HCT116 (cell line): ENCODE measurements at regions not wholly inside any gene's neighbourhood (a gene's known extent, or its start where the extent isn't known, plus 50 kb on each side); places are given as distances from the start of the nearest gene placed in this dataset.

Experiments used
- ATAC-seq: fragments of 200-7000 bp; cut with Tn5 transposase; 2 replicates; pipeline ENCODE4 v1.9.1; 2020; ENCODE audit warnings: mild to moderate bottlenecking, moderate library complexity
- BruUV-seq: library from RNA; stranded (reverse); fragments of 400-500 nt; replicated peaks from 2 replicates; lab custom pipeline; 2021; lab: Mats Ljungman, UMichigan
- CTCF ChIA-PET: fragments of 300-600 bp; sonication (Branson Sonifier 250); formaldehyde crosslinking; loops from one replicate; lab custom pipeline; 2021; ENCODE audit warnings: antibody characterized with exemption; lab: Charles Lee
- POLR2A ChIA-PET: fragments of 300-600, 350-600 bp; sonication (Branson Sonifier 250); formaldehyde crosslinking; loops from one replicate; lab custom pipeline; 2021; ENCODE audit warnings: antibody characterized with exemption; lab: Charles Lee
- RAD21 ChIA-PET, 2 experiments: fragments of 300-600 bp; sonication (Branson Sonifier 250); formaldehyde crosslinking; loops; one replicate each; lab custom pipeline; 2023; ENCODE audit warnings: low total read pairs in 2 of 2; ENCODE audit not compliant: uncharacterized antibody in 2 of 2, unreplicated experiment in 2 of 2, low non-redundant PET in 1 of 2; lab: Charles Lee
- DNase-seq: peaks from one replicate; pipeline ENCODE4 v3.0.0-alpha.2; 2010; ENCODE audit warnings: low read depth, low spot score
- H2AFZ ChIP-seq: fragments of 200-600 bp; shearing (Covaris generic), sonication (generic); 2 replicates; pipeline ENCODE4 v1.6.1; 2017; ENCODE audit warnings: low read depth, mixed run types, mixed read lengths, antibody characterized with exemption, low read length; ENCODE audit not compliant: poor library complexity, severe bottlenecking
- H3K27ac ChIP-seq: 2 replicates; pipeline ENCODE4 v1.5.1; 2012; ENCODE audit warnings: low read depth, low read length
- H3K27me3 ChIP-seq: fragments of 200-600 bp; sonication (generic); 2 replicates; pipeline ENCODE4 v1.6.1; 2016; ENCODE audit warnings: mixed run types, low read length, mixed read lengths; ENCODE audit not compliant: insufficient read depth
- H3K36me3 ChIP-seq, 2 experiments: fragments of 200-500 bp in 1 of 2; fragments of 200-600 bp in 1 of 2; sonication (Bioruptor generic) in 1 of 2; sonication (generic) in 1 of 2; 2 replicates each; pipeline versions ENCODE4 v1.5.1 to v1.6.1; 2014 to 2016; ENCODE audit warnings: low read length in 2 of 2, inconsistent platforms in 1 of 2, mixed read lengths in 1 of 2, mixed run types in 1 of 2; ENCODE audit not compliant: insufficient read depth in 2 of 2, control insufficient read depth in 1 of 2
- H3K4me1 ChIP-seq, 2 experiments: fragments of 200-600 bp in 1 of 2; sonication (generic) in 1 of 2; 2 replicates each; pipeline versions ENCODE4 v1.5.1 to v1.6.1; 2012 to 2017; ENCODE audit warnings: low read length in 2 of 2, inconsistent platforms in 1 of 2, mild to moderate bottlenecking in 1 of 2, mixed read lengths in 1 of 2, mixed run types in 1 of 2, moderate library complexity in 1 of 2; ENCODE audit not compliant: insufficient read depth in 2 of 2, control insufficient read depth in 1 of 2
- H3K4me2 ChIP-seq: fragments of 200-600 bp; sonication (generic); 2 replicates; pipeline ENCODE4 v1.6.1; 2017; ENCODE audit warnings: mixed run types, low read length, mixed read lengths
- H3K4me3 ChIP-seq, 2 experiments: fragments of 200-600 bp in 1 of 2; sonication (generic) in 1 of 2; replicated peaks in 1 of 2; 2 replicates each; pipeline ENCODE4 v1.5.1; 2011 to 2016; ENCODE audit warnings: low read length in 2 of 2, control low read depth in 1 of 2, low read depth in 1 of 2, mild to moderate bottlenecking in 1 of 2, mixed read lengths in 1 of 2, mixed run types in 1 of 2
- H3K79me2 ChIP-seq: fragments of 200-600 bp; sonication (generic); 2 replicates; pipeline ENCODE4 v1.6.1; 2017; ENCODE audit warnings: mild to moderate bottlenecking, mixed run types, low read length, moderate library complexity, mixed read lengths; ENCODE audit not compliant: insufficient read depth
- H3K9ac ChIP-seq: fragments of 200-600 bp; sonication (generic); 2 replicates; pipeline ENCODE4 v1.6.1; 2016; ENCODE audit warnings: low read length, mixed read lengths
- H3K9me2 ChIP-seq: fragments of 200-600 bp; sonication (generic), shearing (Covaris generic); 2 replicates; pipeline ENCODE4 v1.6.1; 2017; ENCODE audit warnings: mixed run types, mild to moderate bottlenecking, moderate library complexity; ENCODE audit not compliant: insufficient read depth
- H3K9me3 ChIP-seq, 2 experiments: fragments of 200-500 bp in 1 of 2; fragments of 200-600 bp in 1 of 2; sonication (Bioruptor generic) in 1 of 2; sonication (generic) in 1 of 2; 2 replicates each; pipeline ENCODE4 v1.6.1; 2014 to 2017; ENCODE audit warnings: low read length in 2 of 2, mixed read lengths in 2 of 2, inconsistent platforms in 1 of 2, low read depth in 1 of 2, mild to moderate bottlenecking in 1 of 2, mixed run types in 1 of 2, moderate library complexity in 1 of 2; ENCODE audit not compliant: control insufficient read depth in 1 of 2, insufficient read depth in 1 of 2
- H4K20me1 ChIP-seq: fragments of 200-600 bp; sonication (generic), shearing (Covaris generic); 2 replicates; pipeline ENCODE4 v1.6.1; 2017; ENCODE audit warnings: mixed run types, mild to moderate bottlenecking, moderate library complexity; ENCODE audit not compliant: insufficient read depth
- EGR1 ChIP-seq: IDR thresholded peaks from 2 replicates; pipeline ENCODE4 v1.6.1; 2012; ENCODE audit warnings: low read depth
- ELF1 ChIP-seq: IDR thresholded peaks from 2 replicates; pipeline ENCODE4 v1.6.1; 2012; ENCODE audit warnings: low read depth, borderline replicate concordance
- EZH2phosphoT487 ChIP-seq: fragments of 200-600 bp; IDR thresholded peaks from 2 replicates; pipeline ENCODE4 v1.6.1; 2018; ENCODE audit warnings: antibody characterized with exemption, borderline replicate concordance
- FOSL1 ChIP-seq: IDR thresholded peaks from 2 replicates; pipeline ENCODE4 v1.6.1; 2012; ENCODE audit warnings: low read depth
- JUND ChIP-seq: IDR thresholded peaks from 2 replicates; pipeline ENCODE4 v1.6.1; 2012
- POLR2A ChIP-seq: IDR thresholded peaks from 2 replicates; pipeline ENCODE4 v1.7.0; 2011; ENCODE audit warnings: borderline replicate concordance; ENCODE audit not compliant: insufficient read depth, insufficient read length; ENCODE audit errors: extremely low read depth
- SP1 ChIP-seq: IDR thresholded peaks from 2 replicates; pipeline ENCODE4 v1.6.1; 2012; ENCODE audit warnings: low read depth
- YY1 ChIP-seq: IDR thresholded peaks from 2 replicates; pipeline ENCODE4 v1.6.1; 2011; ENCODE audit warnings: low read length, low read depth, moderate library complexity, mild to moderate bottlenecking; ENCODE audit not compliant: insufficient replicate concordance; ENCODE audit errors: extremely low read depth
- ZNF274 ChIP-seq: fragments of 200-500 bp; sonication (Bioruptor generic); IDR thresholded peaks from 2 replicates; pipeline ENCODE4 v1.6.1; 2014; ENCODE audit warnings: mild to moderate bottlenecking, low read depth, low read length, inconsistent platforms
- intact Hi-C: fragments of 100-400 bp; cut with micrococcal nuclease; formaldehyde crosslinking; loops from 2 replicates; pipeline ENCODE4 v1.10.0; 2022
- TF ChIP-seq, protein P1 (sequence below): IDR thresholded peaks from 2 replicates; pipeline ENCODE4 v1.6.1; 2012
- TF ChIP-seq, protein P2 (sequence below): IDR thresholded peaks from 2 replicates; pipeline ENCODE4 v1.6.1; 2011; ENCODE audit warnings: mild to moderate bottlenecking, low read length, moderate library complexity; ENCODE audit not compliant: insufficient replicate concordance; ENCODE audit errors: extremely low read depth
- TF ChIP-seq, protein P3 (sequence below): IDR thresholded peaks from 2 replicates; pipeline ENCODE4 v1.6.1; 2012
- TF ChIP-seq, protein P4 (sequence below): IDR thresholded peaks from 2 replicates; pipeline ENCODE4 v1.6.1; 2012; ENCODE audit warnings: low read depth

DNA sequence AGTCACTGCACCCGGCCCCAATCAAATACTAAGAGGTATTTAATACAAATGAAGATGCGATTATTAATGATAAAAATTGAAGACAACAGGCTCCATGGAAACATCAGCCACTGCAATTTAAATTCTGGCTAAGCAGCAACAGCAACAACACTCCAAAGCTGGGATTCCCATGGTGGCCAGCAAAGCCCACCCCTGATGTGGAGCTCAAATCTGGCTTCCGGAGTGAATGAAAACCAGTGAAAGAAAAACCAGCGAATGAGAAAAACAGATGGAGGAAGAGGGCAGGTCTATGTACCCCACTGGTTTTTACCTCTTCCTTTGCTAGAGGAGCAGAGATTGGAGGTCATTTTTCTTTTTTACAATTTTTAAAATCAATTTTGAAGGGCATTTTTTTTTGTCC is 135.9 kb upstream of the PDE10A start:
- no peaks in the 10 kb centered on the region for H3K36me3 ChIP-seq
- H3K4me1 ChIP-seq = no peaks in the 10 kb centered on the region
- H3K4me2 ChIP-seq = no peak overlapping the region
- TF ChIP-seq, protein P1, sequence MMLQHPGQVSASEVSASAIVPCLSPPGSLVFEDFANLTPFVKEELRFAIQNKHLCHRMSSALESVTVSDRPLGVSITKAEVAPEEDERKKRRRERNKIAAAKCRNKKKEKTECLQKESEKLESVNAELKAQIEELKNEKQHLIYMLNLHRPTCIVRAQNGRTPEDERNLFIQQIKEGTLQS = no peak
- no peak for TF ChIP-seq ELF1
- TF ChIP-seq FOSL1 = no peak
- no peak for TF ChIP-seq SP1
- no peak for TF ChIP-seq POLR2A
- no peak for TF ChIP-seq EZH2phosphoT487
- TF ChIP-seq JUND = no peak
- TF ChIP-seq EGR1 = no peak
- TF ChIP-seq, protein P2, sequence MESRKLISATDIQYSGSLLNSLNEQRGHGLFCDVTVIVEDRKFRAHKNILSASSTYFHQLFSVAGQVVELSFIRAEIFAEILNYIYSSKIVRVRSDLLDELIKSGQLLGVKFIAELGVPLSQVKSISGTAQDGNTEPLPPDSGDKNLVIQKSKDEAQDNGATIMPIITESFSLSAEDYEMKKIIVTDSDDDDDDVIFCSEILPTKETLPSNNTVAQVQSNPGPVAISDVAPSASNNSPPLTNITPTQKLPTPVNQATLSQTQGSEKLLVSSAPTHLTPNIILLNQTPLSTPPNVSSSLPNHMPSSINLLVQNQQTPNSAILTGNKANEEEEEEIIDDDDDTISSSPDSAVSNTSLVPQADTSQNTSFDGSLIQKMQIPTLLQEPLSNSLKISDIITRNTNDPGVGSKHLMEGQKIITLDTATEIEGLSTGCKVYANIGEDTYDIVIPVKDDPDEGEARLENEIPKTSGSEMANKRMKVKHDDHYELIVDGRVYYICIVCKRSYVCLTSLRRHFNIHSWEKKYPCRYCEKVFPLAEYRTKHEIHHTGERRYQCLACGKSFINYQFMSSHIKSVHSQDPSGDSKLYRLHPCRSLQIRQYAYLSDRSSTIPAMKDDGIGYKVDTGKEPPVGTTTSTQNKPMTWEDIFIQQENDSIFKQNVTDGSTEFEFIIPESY = no peak
- TF ChIP-seq, all 23 proteins: peak for 0
- Histone ChIP-seq H2AFZ (no peak overlapping the region), H3K9me2 (no peaks in the 10 kb centered on the region), H3K9ac (no peak overlapping the region), H3K4me3 (no peak overlapping the region), H3K27me3 (no peaks in the 10 kb centered on the region), H3K79me2 (no peaks in the 10 kb centered on the region), H4K20me1 (no peaks in the 10 kb centered on the region), H3K9me3 (no peaks in the 10 kb centered on the region), H3K27ac (no peak overlapping the region)
- no TSS peak for BruUV-seq
- RAD21 ChIA-PET = no interaction called here
- intact Hi-C loops = no loop called here
- DNase-seq = no peak
- CTCF ChIA-PET = no interaction called here
- POLR2A ChIA-PET = no interaction called here
- ATAC-seq = no peak

DNA sequence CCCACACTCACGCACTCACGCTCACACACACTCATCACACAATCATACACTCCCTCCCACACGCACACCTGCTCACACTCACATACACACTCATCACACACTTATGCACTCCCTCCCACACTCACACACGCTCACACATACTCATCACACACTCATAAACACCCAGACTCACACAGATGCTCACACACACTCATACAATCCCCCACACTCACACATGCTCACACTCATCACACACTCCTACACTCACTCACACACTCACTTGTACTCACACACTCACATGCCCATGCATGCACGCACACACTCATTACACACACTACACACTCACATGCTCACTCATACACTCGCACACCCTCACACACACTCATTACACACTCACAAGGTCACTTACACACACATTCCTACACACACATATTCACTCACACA is 131.1 kb upstream of the PDE10A start:
- intact Hi-C loops = no loop called here
- Histone ChIP-seq H3K4me3 (no peak overlapping the region), H3K79me2 (no peaks in the 10 kb centered on the region), H3K9me3 (no peaks in the 10 kb centered on the region), H3K4me1 (no peaks in the 10 kb centered on the region), H4K20me1 (no peaks in the 10 kb centered on the region), H2AFZ (no peak overlapping the region), H3K4me2 (no peak overlapping the region), H3K9me2 (no peaks in the 10 kb centered on the region), H3K27me3 (no peaks in the 10 kb centered on the region), H3K9ac (no peak overlapping the region), H3K27ac (no peak overlapping the region), H3K36me3 (no peaks in the 10 kb centered on the region)
- no peak for ATAC-seq
- ChIA-PET POLR2A (no interaction called here), CTCF (no interaction called here), RAD21 (no interaction called here)
- no peak for DNase-seq
- BruUV-seq = no TSS peak
- TF ChIP-seq FOSL1 (no peak), ELF1 (no peak), YY1 (no peak), ZNF274 (no peak), SP1 (no peak)
- TF ChIP-seq, protein P3, sequence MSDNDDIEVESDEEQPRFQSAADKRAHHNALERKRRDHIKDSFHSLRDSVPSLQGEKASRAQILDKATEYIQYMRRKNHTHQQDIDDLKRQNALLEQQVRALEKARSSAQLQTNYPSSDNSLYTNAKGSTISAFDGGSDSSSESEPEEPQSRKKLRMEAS = no peak
- TF ChIP-seq, protein P4, sequence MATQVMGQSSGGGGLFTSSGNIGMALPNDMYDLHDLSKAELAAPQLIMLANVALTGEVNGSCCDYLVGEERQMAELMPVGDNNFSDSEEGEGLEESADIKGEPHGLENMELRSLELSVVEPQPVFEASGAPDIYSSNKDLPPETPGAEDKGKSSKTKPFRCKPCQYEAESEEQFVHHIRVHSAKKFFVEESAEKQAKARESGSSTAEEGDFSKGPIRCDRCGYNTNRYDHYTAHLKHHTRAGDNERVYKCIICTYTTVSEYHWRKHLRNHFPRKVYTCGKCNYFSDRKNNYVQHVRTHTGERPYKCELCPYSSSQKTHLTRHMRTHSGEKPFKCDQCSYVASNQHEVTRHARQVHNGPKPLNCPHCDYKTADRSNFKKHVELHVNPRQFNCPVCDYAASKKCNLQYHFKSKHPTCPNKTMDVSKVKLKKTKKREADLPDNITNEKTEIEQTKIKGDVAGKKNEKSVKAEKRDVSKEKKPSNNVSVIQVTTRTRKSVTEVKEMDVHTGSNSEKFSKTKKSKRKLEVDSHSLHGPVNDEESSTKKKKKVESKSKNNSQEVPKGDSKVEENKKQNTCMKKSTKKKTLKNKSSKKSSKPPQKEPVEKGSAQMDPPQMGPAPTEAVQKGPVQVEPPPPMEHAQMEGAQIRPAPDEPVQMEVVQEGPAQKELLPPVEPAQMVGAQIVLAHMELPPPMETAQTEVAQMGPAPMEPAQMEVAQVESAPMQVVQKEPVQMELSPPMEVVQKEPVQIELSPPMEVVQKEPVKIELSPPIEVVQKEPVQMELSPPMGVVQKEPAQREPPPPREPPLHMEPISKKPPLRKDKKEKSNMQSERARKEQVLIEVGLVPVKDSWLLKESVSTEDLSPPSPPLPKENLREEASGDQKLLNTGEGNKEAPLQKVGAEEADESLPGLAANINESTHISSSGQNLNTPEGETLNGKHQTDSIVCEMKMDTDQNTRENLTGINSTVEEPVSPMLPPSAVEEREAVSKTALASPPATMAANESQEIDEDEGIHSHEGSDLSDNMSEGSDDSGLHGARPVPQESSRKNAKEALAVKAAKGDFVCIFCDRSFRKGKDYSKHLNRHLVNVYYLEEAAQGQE = no peak
